Heart left ventricle (tissue), 16 donors: ENCODE measurements at regions not wholly inside any gene's neighbourhood (a gene's known extent, or its start where the extent isn't known, plus 50 kb on each side); places are given as distances from the start of the nearest gene placed in this dataset.

Source experiments
- ATAC-seq, 4 donors: fragments of 200-7000 bp; cut with Tn5 transposase; one replicate each; pipeline ENCODE4 v1.9.1; 2020 to 2022; ENCODE audit warnings: moderate library complexity in 4 of 4, mild to moderate bottlenecking in 3 of 4, moderate number of reproducible peaks in 1 of 4
- DNase-seq, 5 donors: peaks; one replicate each; pipeline ENCODE4 v3.0.0-alpha.2; 2020
- H3K27ac ChIP-seq, 12 donors: fragments of 200-600 bp; sonication (generic) in 4 of 12; one replicate each; pipeline versions ENCODE4 v1.5.0 to v1.8.0; 2016 to 2022; ENCODE audit warnings: mild to moderate bottlenecking in 2 of 12
- H3K27me3 ChIP-seq, 9 donors: fragments of 200-600 bp; sonication (generic) in 2 of 9; one replicate each; pipeline versions ENCODE4 v1.5.1 to v1.8.0; 2016 to 2022; ENCODE audit warnings: mild to moderate bottlenecking in 3 of 9
- H3K36me3 ChIP-seq, 9 donors: fragments of 200-600 bp; sonication (generic) in 2 of 9; one replicate each; pipeline versions ENCODE4 v1.5.0 to v1.8.0; 2018 to 2022; ENCODE audit warnings: mild to moderate bottlenecking in 2 of 9
- H3K4me1 ChIP-seq, 12 donors: fragments of 200-600 bp; sonication (generic) in 4 of 12; one replicate each; pipeline versions ENCODE4 v1.5.0 to v1.8.0; 2016 to 2022; ENCODE audit warnings: mild to moderate bottlenecking in 3 of 12
- H3K4me3 ChIP-seq, 12 donors: fragments of 200-600 bp; sonication (generic) in 4 of 12; one replicate each; pipeline versions ENCODE4 v1.5.0 to v1.8.0; 2017 to 2022; ENCODE audit warnings: mild to moderate bottlenecking in 9 of 12, moderate library complexity in 4 of 12
- H3K9me3 ChIP-seq, 12 donors: fragments of 200-600 bp; sonication (generic) in 4 of 12; one replicate each; pipeline versions ENCODE4 v1.5.0 to v1.8.0; 2016 to 2022; ENCODE audit warnings: mild to moderate bottlenecking in 1 of 12
- CTCF ChIP-seq, 12 donors: fragments of 200-600 bp; sonication (generic) in 4 of 12; IDR thresholded peaks; one replicate each; pipeline versions ENCODE4 v1.5.0 to v1.8.0; 2018 to 2022; ENCODE audit warnings: antibody characterized with exemption in 12 of 12, mild to moderate bottlenecking in 5 of 12
- POLR2A ChIP-seq, 2 donors: fragments of 450-650 bp; IDR thresholded peaks; one replicate each; pipeline ENCODE4 v1.6.1; 2017; ENCODE audit warnings: antibody characterized with exemption in 2 of 2, mild to moderate bottlenecking in 2 of 2, moderate library complexity in 2 of 2
- WGBS, 4 donors: extraction: QIAGEN DNeasy Blood & Tissue Kit in 2 of 4; methylation state at CpG; one replicate each; pipeline versions ENCODE4 v1.1.5 to v1.1.7; 2013 to 2018; 5-methylcytosine and 5-hydroxymethylcytosine counted together
- intact Hi-C, 10 donors: fragments of 100-400 bp; cut with DNase I; formaldehyde crosslinking; loops; one replicate each; pipeline versions ENCODE4 v1.11.1 to v1.14.2; 2022
- donor health status: ischemic (EF 13 %, LVEDD 7.1; RV severe dilation, severe dysfunction).
- donor health status: healthy with polysubstance abuse.
- donor health status: DM: no; HTN: yes; CAD: no.
- donor health status: DM: no; HTN: no; CAD: no.
- donor health status: ischemic (EF 25% LVEDD 6.9; RV normal size, moderate dysfunction).
- donor health status: ischemic (EF 25% LVEDD 5.7; RV mildly dilated, moderate dysfunction).
- donor health status: healthy.
- donor health status: DM: yes; HTN: yes; CAD: no.
- donor health status: ischemic (EF 35%, LVEDD 5.7; RV mildly dilated, moderate dysfunction).
- donor health status: nonischemic (EF 11% LVEDD 7.7; RV severe dilation, severe dysfunction).
- donor health status: DM: yes; HTN: yes; CAD: no.
- donor health status: PGD.
- donor health status: ischemic (EF 29% LVEDD 5.4; RV normal size, mild dysfunction).
- donor health status: nonischemic (EF 23%, LVEDD 6.1; RV moderate dilation, normal function).

- intact Hi-C loops, result no loop called here
- no peak for DNase-seq
- Histone ChIP-seq H3K4me3 (no peak overlapping the region), H3K4me1 (no peaks in the 10 kb centered on the region), H3K27me3 (peaks cover 0 to 4% (median 0%) of the 10 kb centered on the region in 9 donors), H3K27ac (no peak overlapping the region), H3K36me3 (no peaks in the 10 kb centered on the region), H3K9me3 (peaks cover 0 to 2% (median 0%) of the 10 kb centered on the region in 12 donors)
- 57 to 71% (median 63%) methylated on average over 3 of the region's 3 CpGs for WGBS, 4 donors
- ATAC-seq, result no peak
- TF ChIP-seq CTCF (IDR thresholded peaks at IDR 0.05) (no peak), POLR2A (IDR thresholded peaks at IDR 0.05) (no peak)
These were observed 191.3 kb downstream of the SNX10 start for GRCh38 chr7:26482927-26483326.

GRCh38 chr7:26483843-26484242 is 192.2 kb downstream of the SNX10 start:
- Histone ChIP-seq H3K36me3 (no peaks in the 10 kb centered on the region), H3K4me3 (no peak overlapping the region), H3K9me3 (peaks cover 0 to 2% (median 0%) of the 10 kb centered on the region in 12 donors), H3K27me3 (peaks cover 0 to 4% (median 0%) of the 10 kb centered on the region in 9 donors), H3K4me1 (no peaks in the 10 kb centered on the region), H3K27ac (no peak overlapping the region)
- intact Hi-C loops, result no loop called here
- TF ChIP-seq POLR2A (IDR thresholded peaks at IDR 0.05) (no peak), CTCF (IDR thresholded peaks at IDR 0.05) (no peak)
- DNase-seq (no peak), ATAC-seq (no peak)
- WGBS, 4 donors, result 78 to 87% (median 83%) methylated on average over 5 of the region's 5 CpGs

- no peak overlapping the region for H3K4me3 ChIP-seq
- no peak for DNase-seq
- intact Hi-C loops, result no loop called here
- H3K9me3 ChIP-seq, result peaks cover 0 to 2% (median 0%) of the 10 kb centered on the region in 12 donors
- H3K27ac ChIP-seq, result no peak overlapping the region
- H3K36me3 ChIP-seq, result no peaks in the 10 kb centered on the region
- 79 to 84% (median 81%) methylated on average over 6 of the region's 6 CpGs for WGBS, 4 donors
- peaks cover 0 to 2% (median 0%) of the 10 kb centered on the region in 9 donors for H3K27me3 ChIP-seq
- no peak for ATAC-seq
- TF ChIP-seq CTCF (IDR thresholded peaks at IDR 0.05) (no peak), POLR2A (IDR thresholded peaks at IDR 0.05) (no peak)
- no peaks in the 10 kb centered on the region for H3K4me1 ChIP-seq
These were observed 193.8 kb downstream of the SNX10 start for GRCh38 chr7:26485367-26485934.

GRCh38 chr7:26486153-26486552 is 194.5 kb downstream of the SNX10 start:
- no peak overlapping the region for H3K4me3 ChIP-seq
- no peak overlapping the region for H3K27ac ChIP-seq
- whole genome bisulfite sequencing, 4 donors, result 91 to 94% (median 93%) methylated on average over 8 of the region's 8 CpGs
- H3K27me3 ChIP-seq, result peaks cover 0 to 4% (median 0%) of the 10 kb centered on the region in 9 donors
- no peaks in the 10 kb centered on the region for H3K4me1 ChIP-seq
- H3K36me3 ChIP-seq, result no peaks in the 10 kb centered on the region
- ATAC-seq (no peak), DNase-seq (no peak)
- TF ChIP-seq CTCF (IDR thresholded peaks at IDR 0.05), result no peak
- no peak for TF ChIP-seq POLR2A (IDR thresholded peaks at IDR 0.05)
- intact Hi-C loops, result no loop called here
- peaks cover 0 to 2% (median 0%) of the 10 kb centered on the region in 12 donors for H3K9me3 ChIP-seq
